Prostate gland (tissue), 2 donors: ENCODE measurements at regions not wholly inside any gene's neighbourhood (a gene's known extent, or its start where the extent isn't known, plus 50 kb on each side); places are given as distances from the start of the nearest gene placed in this dataset.

Experiments
- CTCF ChIP-seq, 4 experiments: fragments of 200-600 bp in 2 of 4; fragments of 450-650 bp in 2 of 4; sonication (generic) in 2 of 4; IDR thresholded peaks; 1 replicate in 3 of 4; 2 replicates in 1 of 4; pipeline ENCODE4 v1.5.1; 2016 to 2019; ENCODE audit warnings: antibody characterized with exemption in 4 of 4, mild to moderate bottlenecking in 2 of 4, moderate library complexity in 2 of 4
- POLR2A ChIP-seq: fragments of 450-650 bp; IDR thresholded peaks from one replicate; pipeline ENCODE4 v1.6.1; 2016; ENCODE audit warnings: antibody characterized with exemption, mild to moderate bottlenecking

GRCh38 chr2:146238254-146238966 is 1606.4 kb upstream of the ACVR2A start:
- TF ChIP-seq CTCF (IDR thresholded peaks at IDR 0.05) (no peak), POLR2A (no peak)
